Neural progenitor cell (in vitro differentiated cells): ENCODE measurements at regions not wholly inside any gene's neighbourhood (a gene's known extent, or its start where the extent isn't known, plus 50 kb on each side); places are given as distances from the start of the nearest gene placed in this dataset.

Source experiments
- DNase-seq: peaks from one replicate; pipeline ENCODE4 v3.0.0-alpha.2; 2016; ENCODE audit warnings: low spot score
- H2AFZ ChIP-seq: fragments of 200-600 bp; sonication (generic); replicated peaks from 2 replicates; pipeline ENCODE4 v1.6.1; 2016; ENCODE audit warnings: antibody characterized with exemption
- H3F3A ChIP-seq: fragments of 200-600 bp; sonication (generic); 2 replicates; pipeline ENCODE4 v1.6.1; 2016; ENCODE audit warnings: antibody characterized with exemption, low read depth
- H3K27ac ChIP-seq: fragments of 200-600 bp; sonication (generic); 2 replicates; pipeline ENCODE4 v1.5.1; 2016; ENCODE audit warnings: mild to moderate bottlenecking
- H3K27me3 ChIP-seq: fragments of 200-600 bp; sonication (generic); 2 replicates; pipeline ENCODE4 v1.6.1; 2016; ENCODE audit warnings: mild to moderate bottlenecking, moderate library complexity
- H3K36me3 ChIP-seq: fragments of 200-600 bp; sonication (generic); 2 replicates; pipeline ENCODE4 v1.5.1; 2016
- H3K4me1 ChIP-seq: fragments of 200-600 bp; sonication (generic); 2 replicates; pipeline ENCODE4 v1.6.1; 2016; ENCODE audit warnings: mixed run types
- H3K4me2 ChIP-seq: fragments of 200-600 bp; sonication (generic); 2 replicates; pipeline ENCODE4 v1.6.1; 2016
- H3K4me3 ChIP-seq: fragments of 200-600 bp; sonication (generic); 2 replicates; pipeline ENCODE4 v1.5.1; 2016
- H3K79me2 ChIP-seq: fragments of 200-600 bp; sonication (generic); 2 replicates; pipeline ENCODE4 v1.6.1; 2016; ENCODE audit warnings: low read depth
- H3K9ac ChIP-seq: fragments of 200-600 bp; sonication (generic); 2 replicates; pipeline ENCODE4 v1.6.1; 2016
- H3K9me3 ChIP-seq: fragments of 200-600 bp; sonication (generic); 2 replicates; pipeline ENCODE4 v1.5.1; 2016; ENCODE audit warnings: low read depth
- H4K20me1 ChIP-seq: fragments of 200-600 bp; sonication (generic); 2 replicates; pipeline ENCODE4 v1.6.1; 2016; ENCODE audit warnings: low read depth
- H3K27ac Mint-ChIP-seq: 3 replicates; pipeline ENCODE4 v1.8.0; 2021; ENCODE audit warnings: mixed read lengths
- H3K27me3 Mint-ChIP-seq: 2 replicates; pipeline ENCODE4 v1.8.0; 2022; ENCODE audit warnings: low read depth, mild to moderate bottlenecking, inconsistent platforms, moderate library complexity, mixed read lengths; ENCODE audit not compliant: insufficient read depth
- H3K36me3 Mint-ChIP-seq: 3 replicates; pipeline ENCODE4 v1.8.0; 2021; ENCODE audit warnings: mixed read lengths
- H3K4me1 Mint-ChIP-seq: 3 replicates; pipeline ENCODE4 v1.8.0; 2021; ENCODE audit warnings: mixed read lengths
- H3K4me3 Mint-ChIP-seq: 3 replicates; pipeline ENCODE4 v1.8.0; 2021; ENCODE audit warnings: mild to moderate bottlenecking, moderate library complexity, mixed read lengths
- H3K9me3 Mint-ChIP-seq: 3 replicates; pipeline ENCODE4 v1.8.0; 2020; ENCODE audit warnings: mixed read lengths
- EZH2 ChIP-seq: fragments of 200-600 bp; sonication (generic); IDR thresholded peaks from 2 replicates; pipeline ENCODE4 v1.6.1; 2017; ENCODE audit warnings: antibody characterized with exemption, mild to moderate bottlenecking, moderate library complexity
- EZH2phosphoT487 ChIP-seq: fragments of 200-600 bp; sonication (generic); IDR thresholded peaks from 2 replicates; pipeline ENCODE4 v1.6.1; 2017; ENCODE audit warnings: antibody characterized with exemption
- TF ChIP-seq, protein P1 (sequence below): fragments of 200-600 bp; sonication (generic); IDR thresholded peaks from 2 replicates; pipeline ENCODE4 v1.5.1; 2017; ENCODE audit warnings: antibody characterized with exemption, mild to moderate bottlenecking

DNA sequence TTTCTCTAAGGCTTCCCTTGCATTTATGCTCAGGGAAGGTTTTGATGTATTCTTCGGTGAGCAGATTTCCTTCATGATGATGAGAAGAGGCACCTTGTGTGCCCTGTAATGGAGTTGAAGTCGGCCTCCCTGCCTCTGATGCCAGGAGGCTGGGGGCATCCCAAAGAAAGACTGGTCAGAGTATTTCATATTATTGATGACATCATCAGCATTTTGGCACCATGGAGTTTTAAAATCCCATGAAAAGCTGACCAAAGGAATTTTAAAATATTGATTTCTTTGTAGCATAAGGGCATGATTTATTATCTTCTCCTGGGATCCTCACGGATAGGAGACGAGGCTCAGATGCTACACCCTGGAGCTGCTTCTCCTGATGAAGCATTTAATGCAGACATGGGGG is 231.2 kb upstream of the IRX1 start:
- H3K9ac ChIP-seq, result no peak overlapping the region
- Mint-ChIP-seq H3K9me3 (peaks cover 4% of the 10 kb centered on the region), H3K36me3 (no peaks in the 10 kb centered on the region), H3K27me3 (peaks cover 7% of the 10 kb centered on the region), H3K4me3 (no peak overlapping the region), H3K27ac (no peak overlapping the region), H3K4me1 (no peaks in the 10 kb centered on the region)
- peaks cover 2% of the 10 kb centered on the region for H3K36me3 ChIP-seq
- H3F3A ChIP-seq, result no peaks in the 10 kb centered on the region
- no peaks in the 10 kb centered on the region for H3K79me2 ChIP-seq
- H3K9me3 ChIP-seq, result no peaks in the 10 kb centered on the region
- H3K4me1 ChIP-seq, result no peaks in the 10 kb centered on the region
- TF ChIP-seq EZH2phosphoT487, result no peak
- no peak overlapping the region for H3K27ac ChIP-seq
- DNase-seq, result no peak
- H3K27me3 ChIP-seq, result no peaks in the 10 kb centered on the region
- H2AFZ ChIP-seq, result no peak overlapping the region
- no peak overlapping the region for H3K4me3 ChIP-seq
- no peak overlapping the region for H3K4me2 ChIP-seq
- H4K20me1 ChIP-seq, result no peaks in the 10 kb centered on the region

DNA sequence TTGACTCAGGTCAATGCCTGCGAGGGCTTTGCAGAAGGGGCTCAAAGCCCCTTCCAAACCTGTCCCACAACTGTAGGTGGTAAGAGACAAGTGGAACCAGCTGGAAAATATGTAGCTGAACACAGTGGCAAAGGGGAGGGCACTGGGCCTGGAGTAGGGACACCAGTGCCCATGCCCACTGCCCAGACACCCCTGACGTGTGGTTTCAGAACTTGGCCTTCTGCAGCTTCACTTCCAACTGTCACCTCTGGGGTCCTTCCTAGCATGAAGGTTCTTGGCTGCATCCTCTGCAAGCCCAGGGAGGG is 233.1 kb upstream of the IRX1 start:
- H3K27ac ChIP-seq, result no peak overlapping the region
- no peaks in the 10 kb centered on the region for H3K9me3 ChIP-seq
- Mint-ChIP-seq H3K4me1 (no peaks in the 10 kb centered on the region), H3K27me3 (peaks cover 7% of the 10 kb centered on the region), H3K9me3 (peaks cover 4% of the 10 kb centered on the region), H3K36me3 (no peaks in the 10 kb centered on the region), H3K27ac (no peak overlapping the region), H3K4me3 (no peak overlapping the region)
- no peaks in the 10 kb centered on the region for H3K79me2 ChIP-seq
- DNase-seq, result no peak
- H3K9ac ChIP-seq, result no peak overlapping the region
- no peak overlapping the region for H3K4me2 ChIP-seq
- no peaks in the 10 kb centered on the region for H3K27me3 ChIP-seq
- no peak overlapping the region for H3K4me3 ChIP-seq
- H3K36me3 ChIP-seq, result no peaks in the 10 kb centered on the region
- no peaks in the 10 kb centered on the region for H4K20me1 ChIP-seq
- no peaks in the 10 kb centered on the region for H3F3A ChIP-seq
- H3K4me1 ChIP-seq, result no peaks in the 10 kb centered on the region
- TF ChIP-seq, protein P1, sequence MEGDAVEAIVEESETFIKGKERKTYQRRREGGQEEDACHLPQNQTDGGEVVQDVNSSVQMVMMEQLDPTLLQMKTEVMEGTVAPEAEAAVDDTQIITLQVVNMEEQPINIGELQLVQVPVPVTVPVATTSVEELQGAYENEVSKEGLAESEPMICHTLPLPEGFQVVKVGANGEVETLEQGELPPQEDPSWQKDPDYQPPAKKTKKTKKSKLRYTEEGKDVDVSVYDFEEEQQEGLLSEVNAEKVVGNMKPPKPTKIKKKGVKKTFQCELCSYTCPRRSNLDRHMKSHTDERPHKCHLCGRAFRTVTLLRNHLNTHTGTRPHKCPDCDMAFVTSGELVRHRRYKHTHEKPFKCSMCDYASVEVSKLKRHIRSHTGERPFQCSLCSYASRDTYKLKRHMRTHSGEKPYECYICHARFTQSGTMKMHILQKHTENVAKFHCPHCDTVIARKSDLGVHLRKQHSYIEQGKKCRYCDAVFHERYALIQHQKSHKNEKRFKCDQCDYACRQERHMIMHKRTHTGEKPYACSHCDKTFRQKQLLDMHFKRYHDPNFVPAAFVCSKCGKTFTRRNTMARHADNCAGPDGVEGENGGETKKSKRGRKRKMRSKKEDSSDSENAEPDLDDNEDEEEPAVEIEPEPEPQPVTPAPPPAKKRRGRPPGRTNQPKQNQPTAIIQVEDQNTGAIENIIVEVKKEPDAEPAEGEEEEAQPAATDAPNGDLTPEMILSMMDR, result no peak
- TF ChIP-seq EZH2phosphoT487 (no peak), EZH2 (no peak)
- H2AFZ ChIP-seq, result no peak overlapping the region

DNA sequence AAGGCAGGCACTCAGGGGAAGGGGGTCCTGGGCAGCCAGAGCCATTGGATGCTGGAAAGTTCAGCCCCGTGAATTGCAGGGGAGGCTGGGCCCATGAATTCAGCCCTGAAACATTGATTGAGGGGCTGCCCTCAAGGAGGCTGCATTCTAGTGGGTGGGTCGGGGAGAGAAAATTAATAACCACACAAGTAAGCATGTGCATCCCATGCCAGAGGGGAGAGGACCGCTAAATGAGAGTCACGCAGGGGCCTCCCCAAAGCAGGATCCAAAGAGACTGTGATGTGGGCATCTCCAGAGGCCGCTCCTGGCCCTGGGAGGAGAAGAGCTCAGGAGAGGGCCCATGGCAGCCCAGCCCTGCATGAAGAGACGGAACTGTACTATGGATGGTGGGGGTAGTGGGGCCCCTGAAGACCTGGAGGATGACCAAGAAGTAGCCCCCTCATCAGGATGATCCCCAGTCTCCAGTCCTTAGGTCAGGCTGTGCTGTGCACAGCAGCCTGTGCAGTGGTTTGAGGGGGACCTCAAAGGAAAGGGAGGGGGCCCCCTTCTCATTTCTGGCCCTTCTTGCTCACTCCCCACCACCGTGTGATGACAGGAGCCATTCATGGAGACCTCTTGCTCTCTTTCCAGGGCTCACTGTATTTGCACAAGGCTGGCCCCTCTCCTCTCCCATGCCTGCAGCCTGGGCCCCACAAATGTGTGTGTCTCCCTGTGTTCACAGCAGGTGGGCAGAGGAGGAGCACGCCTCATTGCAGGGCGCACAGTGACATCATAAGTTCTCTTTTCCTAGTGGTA is 233.6 kb upstream of the IRX1 start:
- Histone ChIP-seq H2AFZ (no peak overlapping the region), H3K9me3 (no peaks in the 10 kb centered on the region), H3K36me3 (no peaks in the 10 kb centered on the region), H3K4me1 (no peaks in the 10 kb centered on the region), H3K79me2 (no peaks in the 10 kb centered on the region), H3K27me3 (no peaks in the 10 kb centered on the region), H3K9ac (no peak overlapping the region), H3K27ac (no peak overlapping the region), H4K20me1 (no peaks in the 10 kb centered on the region), H3F3A (no peaks in the 10 kb centered on the region), H3K4me2 (no peak overlapping the region), H3K4me3 (no peak overlapping the region)
- H3K9me3 Mint-ChIP-seq, result peaks cover 4% of the 10 kb centered on the region
- H3K27me3 Mint-ChIP-seq, result peaks cover 9% of the 10 kb centered on the region
- no peak overlapping the region for H3K4me3 Mint-ChIP-seq
- no peaks in the 10 kb centered on the region for H3K4me1 Mint-ChIP-seq
- TF ChIP-seq, protein P1, result no peak
- no peak for TF ChIP-seq EZH2phosphoT487
- no peaks in the 10 kb centered on the region for H3K36me3 Mint-ChIP-seq
- DNase-seq, result no peak
- no peak overlapping the region for H3K27ac Mint-ChIP-seq

DNA sequence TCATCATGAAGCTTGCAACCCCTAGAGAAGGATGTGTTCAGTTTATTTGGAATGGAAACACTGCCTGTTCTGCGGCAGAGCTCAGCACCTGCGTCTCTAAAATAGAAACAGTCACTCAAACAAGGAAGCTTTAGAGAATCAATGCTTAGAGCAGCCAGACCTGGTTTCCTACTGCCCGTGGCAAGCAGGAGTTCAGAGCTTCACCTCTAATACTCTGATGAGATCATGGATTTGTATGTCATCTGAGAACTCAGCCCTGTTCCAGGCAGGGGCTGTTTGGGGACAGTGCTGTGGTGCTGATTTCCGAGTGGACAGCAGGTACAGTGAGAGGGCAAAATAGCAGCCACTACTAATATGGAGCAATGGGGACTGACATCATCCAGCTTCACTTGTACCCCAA is 236.0 kb upstream of the IRX1 start:
- H4K20me1 ChIP-seq, result no peaks in the 10 kb centered on the region

More for the DNA sequence above, 236.0 kb upstream of the IRX1 start:
- Histone ChIP-seq H3K9me3 (no peaks in the 10 kb centered on the region), H3K27me3 (no peaks in the 10 kb centered on the region), H3F3A (no peaks in the 10 kb centered on the region), H3K4me2 (no peak overlapping the region), H2AFZ (no peak overlapping the region), H3K4me3 (no peak overlapping the region), H3K36me3 (no peaks in the 10 kb centered on the region), H3K4me1 (no peaks in the 10 kb centered on the region), H3K9ac (no peak overlapping the region), H3K79me2 (no peaks in the 10 kb centered on the region), H3K27ac (no peak overlapping the region)
- Mint-ChIP-seq H3K36me3 (no peaks in the 10 kb centered on the region), H3K9me3 (peaks cover 4% of the 10 kb centered on the region), H3K4me3 (no peak overlapping the region), H3K27ac (no peak overlapping the region), H3K4me1 (peaks cover 4% of the 10 kb centered on the region), H3K27me3 (peaks cover 8% of the 10 kb centered on the region)
- no peak for TF ChIP-seq EZH2
- TF ChIP-seq, protein P1, result no peak
- no peak for TF ChIP-seq EZH2phosphoT487
- DNase-seq, result no peak
